ENCODE measurements at regions not wholly inside any gene's neighbourhood (a gene's known extent, or its start where the extent isn't known, plus 50 kb on each side); places are given as distances from the start of the nearest gene placed in this dataset.

GRCh38 chr3:70702132-70702531 lies 389.7 kb upstream of the MDFIC2 start:
- Histone ChIP-seq H3K27ac (ENCODE audit: low read depth in 2 of 2, low read length in 1 of 2) (no peak overlapping the region), H3K9me2 (no peaks in the 10 kb centered on the region), H3K79me2 (ENCODE audit: insufficient read depth) (no peaks in the 10 kb centered on the region), H3K4me3 (ENCODE audit: low read depth in 2 of 2, low read length in 1 of 2) (no peak overlapping the region), H3F3A (replicated peaks; ENCODE audit: insufficient read depth) (no peaks in the 10 kb centered on the region), H3K9ac (no peak overlapping the region), H3K27me3 (ENCODE audit: insufficient read depth) (no peaks in the 10 kb centered on the region), H3K4me2 (no peak overlapping the region), H2AFZ (ENCODE audit: low read depth) (no peak overlapping the region), H4K20me1 (ENCODE audit: insufficient read depth) (no peaks in the 10 kb centered on the region), H3K4me1 (ENCODE audit: control insufficient read depth in 1 of 2, insufficient read depth in 2 of 2, low read depth in 1 of 2, low read length in 1 of 2) (no peaks in the 10 kb centered on the region; a peak in 1 of 4 replicates), H3K36me3 (replicated peaks in 1 of 2; ENCODE audit: control insufficient read depth in 1 of 2, insufficient read depth in 2 of 2, low read length in 1 of 2) (no peaks in the 10 kb centered on the region), H3K9me3 (no peaks in the 10 kb centered on the region)
- WGBS (ENCODE audit: low lambda C conversion rate) = 17% methylated on average over 2 of the region's 2 CpGs
- TF ChIP-seq, protein P1, sequence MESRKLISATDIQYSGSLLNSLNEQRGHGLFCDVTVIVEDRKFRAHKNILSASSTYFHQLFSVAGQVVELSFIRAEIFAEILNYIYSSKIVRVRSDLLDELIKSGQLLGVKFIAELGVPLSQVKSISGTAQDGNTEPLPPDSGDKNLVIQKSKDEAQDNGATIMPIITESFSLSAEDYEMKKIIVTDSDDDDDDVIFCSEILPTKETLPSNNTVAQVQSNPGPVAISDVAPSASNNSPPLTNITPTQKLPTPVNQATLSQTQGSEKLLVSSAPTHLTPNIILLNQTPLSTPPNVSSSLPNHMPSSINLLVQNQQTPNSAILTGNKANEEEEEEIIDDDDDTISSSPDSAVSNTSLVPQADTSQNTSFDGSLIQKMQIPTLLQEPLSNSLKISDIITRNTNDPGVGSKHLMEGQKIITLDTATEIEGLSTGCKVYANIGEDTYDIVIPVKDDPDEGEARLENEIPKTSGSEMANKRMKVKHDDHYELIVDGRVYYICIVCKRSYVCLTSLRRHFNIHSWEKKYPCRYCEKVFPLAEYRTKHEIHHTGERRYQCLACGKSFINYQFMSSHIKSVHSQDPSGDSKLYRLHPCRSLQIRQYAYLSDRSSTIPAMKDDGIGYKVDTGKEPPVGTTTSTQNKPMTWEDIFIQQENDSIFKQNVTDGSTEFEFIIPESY (IDR thresholded peaks at IDR 0.05; ENCODE audit: borderline replicate concordance, low read depth) = no peak
- no peak for TF ChIP-seq CTCF (IDR thresholded peaks at IDR 0.05)
- no peak for TF ChIP-seq NFIC (IDR thresholded peaks at IDR 0.05; ENCODE audit: borderline replicate concordance)
- TF ChIP-seq RXRA (IDR thresholded peaks at IDR 0.05; ENCODE audit: borderline replicate concordance, low read depth) = no peak
- TF ChIP-seq TCF12 (IDR thresholded peaks at IDR 0.05) = no peak
- no peak for TF ChIP-seq RFX5 (IDR thresholded peaks at IDR 0.05; ENCODE audit: low read length)
- TF ChIP-seq SIN3A (IDR thresholded peaks at IDR 0.05; ENCODE audit: borderline replicate concordance, low read depth, low read length) = no peak
- TF ChIP-seq RCOR1 (IDR thresholded peaks at IDR 0.05; ENCODE audit: low read length) = no peak
- TF ChIP-seq FOSL2 (IDR thresholded peaks at IDR 0.05; ENCODE audit: borderline replicate concordance, low read depth) = no peak
- TF ChIP-seq FOXM1 (IDR thresholded peaks at IDR 0.05; ENCODE audit: low read depth) = no peak
- no peak for TF ChIP-seq USF2 (IDR thresholded peaks at IDR 0.05; ENCODE audit: borderline replicate concordance, low read depth, low read length)
- TF ChIP-seq, protein P2, sequence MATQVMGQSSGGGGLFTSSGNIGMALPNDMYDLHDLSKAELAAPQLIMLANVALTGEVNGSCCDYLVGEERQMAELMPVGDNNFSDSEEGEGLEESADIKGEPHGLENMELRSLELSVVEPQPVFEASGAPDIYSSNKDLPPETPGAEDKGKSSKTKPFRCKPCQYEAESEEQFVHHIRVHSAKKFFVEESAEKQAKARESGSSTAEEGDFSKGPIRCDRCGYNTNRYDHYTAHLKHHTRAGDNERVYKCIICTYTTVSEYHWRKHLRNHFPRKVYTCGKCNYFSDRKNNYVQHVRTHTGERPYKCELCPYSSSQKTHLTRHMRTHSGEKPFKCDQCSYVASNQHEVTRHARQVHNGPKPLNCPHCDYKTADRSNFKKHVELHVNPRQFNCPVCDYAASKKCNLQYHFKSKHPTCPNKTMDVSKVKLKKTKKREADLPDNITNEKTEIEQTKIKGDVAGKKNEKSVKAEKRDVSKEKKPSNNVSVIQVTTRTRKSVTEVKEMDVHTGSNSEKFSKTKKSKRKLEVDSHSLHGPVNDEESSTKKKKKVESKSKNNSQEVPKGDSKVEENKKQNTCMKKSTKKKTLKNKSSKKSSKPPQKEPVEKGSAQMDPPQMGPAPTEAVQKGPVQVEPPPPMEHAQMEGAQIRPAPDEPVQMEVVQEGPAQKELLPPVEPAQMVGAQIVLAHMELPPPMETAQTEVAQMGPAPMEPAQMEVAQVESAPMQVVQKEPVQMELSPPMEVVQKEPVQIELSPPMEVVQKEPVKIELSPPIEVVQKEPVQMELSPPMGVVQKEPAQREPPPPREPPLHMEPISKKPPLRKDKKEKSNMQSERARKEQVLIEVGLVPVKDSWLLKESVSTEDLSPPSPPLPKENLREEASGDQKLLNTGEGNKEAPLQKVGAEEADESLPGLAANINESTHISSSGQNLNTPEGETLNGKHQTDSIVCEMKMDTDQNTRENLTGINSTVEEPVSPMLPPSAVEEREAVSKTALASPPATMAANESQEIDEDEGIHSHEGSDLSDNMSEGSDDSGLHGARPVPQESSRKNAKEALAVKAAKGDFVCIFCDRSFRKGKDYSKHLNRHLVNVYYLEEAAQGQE (IDR thresholded peaks at IDR 0.05; ENCODE audit: low read depth, low read length) = no peak
- no peak for TF ChIP-seq CHD2 (IDR thresholded peaks at IDR 0.05; ENCODE audit: low read length, partially characterized antibody)
- no peak for TF ChIP-seq FOXJ3 (CRISPR knock-in tag; IDR thresholded peaks at IDR 0.05)
- ChIA-PET CTCF (no interaction called here), POLR2A (no interaction called here)
- no peak for DNase-seq
